ENCODE measurements at regions not wholly inside any gene's neighbourhood (a gene's known extent, or its start where the extent isn't known, plus 50 kb on each side); places are given as distances from the start of the nearest gene placed in this dataset.
"Not testable (repeated sequence)": the region's sequence is repeated elsewhere in the genome, so short reads cannot be mapped to it uniquely, and the experiment has no call there.

DNA sequence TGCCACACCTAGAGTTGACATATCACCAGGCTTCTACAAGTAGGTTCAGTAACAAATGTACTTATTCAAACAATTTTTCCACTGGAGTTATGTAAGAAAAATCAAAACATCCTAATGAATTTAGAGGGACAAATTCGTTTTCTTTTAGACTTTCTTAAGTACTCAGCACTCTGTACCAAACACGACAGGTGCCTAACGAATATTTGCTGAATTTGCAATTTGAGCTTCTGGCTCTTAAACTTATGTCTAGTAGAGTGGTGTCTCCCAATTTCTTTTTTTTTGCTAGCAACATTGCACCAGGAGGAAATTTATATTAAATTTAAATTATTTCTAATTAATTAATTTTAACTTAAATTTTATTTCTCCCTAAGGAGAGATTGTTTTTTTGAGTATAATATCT, 397.0 kb downstream of the CNTN3 start:
- Histone ChIP-seq H3K36me3 (ENCODE audit: control insufficient read depth, low read length) (no peaks in the 10 kb centered on the region), H3K27ac (ENCODE audit: low read depth, low read length) (no peak overlapping the region), H3K27me3 (ENCODE audit: control insufficient read depth, low read length) (no peaks in the 10 kb centered on the region), H3K4me3 (ENCODE audit: low read length) (no peak overlapping the region), H3K4me1 (ENCODE audit: control insufficient read depth, low read length) (no peaks in the 10 kb centered on the region), H3F3A (ENCODE audit: control insufficient read depth, insufficient read depth) (no peaks in the 10 kb centered on the region), H3K9me3 (ENCODE audit: control insufficient read depth, insufficient read depth, low read length) (no peaks in the 10 kb centered on the region), H3K9me2 (replicated peaks; ENCODE audit: control insufficient read depth, low read length) (no peaks in the 10 kb centered on the region), H3K4me2 (ENCODE audit: low read length) (no peak overlapping the region), H3K79me2 (ENCODE audit: control insufficient read depth, low read length) (no peaks in the 10 kb centered on the region), H4K20me1 (ENCODE audit: control insufficient read depth, insufficient read depth, low read depth, low read length) (no peaks in the 10 kb centered on the region)
- TF ChIP-seq EZH2phosphoT487 (IDR thresholded peaks at IDR 0.05; ENCODE audit: borderline replicate concordance, low read length): no peak
- TF ChIP-seq, protein P1, sequence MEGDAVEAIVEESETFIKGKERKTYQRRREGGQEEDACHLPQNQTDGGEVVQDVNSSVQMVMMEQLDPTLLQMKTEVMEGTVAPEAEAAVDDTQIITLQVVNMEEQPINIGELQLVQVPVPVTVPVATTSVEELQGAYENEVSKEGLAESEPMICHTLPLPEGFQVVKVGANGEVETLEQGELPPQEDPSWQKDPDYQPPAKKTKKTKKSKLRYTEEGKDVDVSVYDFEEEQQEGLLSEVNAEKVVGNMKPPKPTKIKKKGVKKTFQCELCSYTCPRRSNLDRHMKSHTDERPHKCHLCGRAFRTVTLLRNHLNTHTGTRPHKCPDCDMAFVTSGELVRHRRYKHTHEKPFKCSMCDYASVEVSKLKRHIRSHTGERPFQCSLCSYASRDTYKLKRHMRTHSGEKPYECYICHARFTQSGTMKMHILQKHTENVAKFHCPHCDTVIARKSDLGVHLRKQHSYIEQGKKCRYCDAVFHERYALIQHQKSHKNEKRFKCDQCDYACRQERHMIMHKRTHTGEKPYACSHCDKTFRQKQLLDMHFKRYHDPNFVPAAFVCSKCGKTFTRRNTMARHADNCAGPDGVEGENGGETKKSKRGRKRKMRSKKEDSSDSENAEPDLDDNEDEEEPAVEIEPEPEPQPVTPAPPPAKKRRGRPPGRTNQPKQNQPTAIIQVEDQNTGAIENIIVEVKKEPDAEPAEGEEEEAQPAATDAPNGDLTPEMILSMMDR (IDR thresholded peaks at IDR 0.05; ENCODE audit: low read depth, low read length, poor library complexity, severe bottlenecking): no peak

DNA sequence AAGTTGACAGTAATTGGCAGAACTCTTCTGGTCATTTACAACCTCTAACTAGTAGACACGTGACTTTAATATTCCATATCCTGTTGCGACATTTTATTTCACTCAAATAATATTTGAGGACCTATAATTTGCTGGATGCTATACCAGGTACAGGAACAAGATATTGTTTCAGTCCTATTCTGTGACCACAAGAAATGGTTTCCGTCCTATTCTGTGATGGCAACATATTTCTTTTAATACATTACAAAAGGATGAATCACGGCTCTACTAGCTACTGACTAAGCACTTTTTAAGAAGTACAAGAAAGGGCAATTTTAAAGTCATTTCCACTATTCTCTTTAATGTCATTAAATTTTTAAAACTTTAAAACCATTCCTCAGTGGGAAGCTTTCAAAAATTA, 400.2 kb downstream of the CNTN3 start:
- H3K27ac ChIP-seq (ENCODE audit: low read depth, low read length): no peak overlapping the region
- H3K9me3 ChIP-seq (ENCODE audit: control insufficient read depth, insufficient read depth, low read length): no peaks in the 10 kb centered on the region
- H4K20me1 ChIP-seq (ENCODE audit: control insufficient read depth, insufficient read depth, low read depth, low read length): no peaks in the 10 kb centered on the region
- no peaks in the 10 kb centered on the region for H3K36me3 ChIP-seq (ENCODE audit: control insufficient read depth, low read length)
- no peak for TF ChIP-seq EZH2phosphoT487 (IDR thresholded peaks at IDR 0.05; ENCODE audit: borderline replicate concordance, low read length)
- TF ChIP-seq, protein P1 (IDR thresholded peaks at IDR 0.05; ENCODE audit: low read depth, low read length, poor library complexity, severe bottlenecking): no peak
- no peaks in the 10 kb centered on the region for H3K9me2 ChIP-seq (replicated peaks; ENCODE audit: control insufficient read depth, low read length)
- H3F3A ChIP-seq (ENCODE audit: control insufficient read depth, insufficient read depth): no peaks in the 10 kb centered on the region
- no peak overlapping the region for H3K4me2 ChIP-seq (ENCODE audit: low read length)
- H3K79me2 ChIP-seq (ENCODE audit: control insufficient read depth, low read length): no peaks in the 10 kb centered on the region
- H3K27me3 ChIP-seq (ENCODE audit: control insufficient read depth, low read length): no peaks in the 10 kb centered on the region
- no peak overlapping the region for H3K4me3 ChIP-seq (ENCODE audit: low read length)
- no peaks in the 10 kb centered on the region for H3K4me1 ChIP-seq (ENCODE audit: control insufficient read depth, low read length)

- no peaks in the 10 kb centered on the region for H3K27me3 ChIP-seq (ENCODE audit: control insufficient read depth, low read length)
- H3K79me2 ChIP-seq (ENCODE audit: control insufficient read depth, low read length): no peaks in the 10 kb centered on the region
- H3K4me3 ChIP-seq (ENCODE audit: low read length): no peak overlapping the region
- H4K20me1 ChIP-seq (ENCODE audit: control insufficient read depth, insufficient read depth, low read depth, low read length): no peaks in the 10 kb centered on the region
- no peak overlapping the region for H3K4me2 ChIP-seq (ENCODE audit: low read length)
- H3K9me3 ChIP-seq (ENCODE audit: control insufficient read depth, insufficient read depth, low read length): no peaks in the 10 kb centered on the region
- no peaks in the 10 kb centered on the region for H3K4me1 ChIP-seq (ENCODE audit: control insufficient read depth, low read length)
- no peaks in the 10 kb centered on the region for H3F3A ChIP-seq (ENCODE audit: control insufficient read depth, insufficient read depth)
- no peaks in the 10 kb centered on the region for H3K9me2 ChIP-seq (replicated peaks; ENCODE audit: control insufficient read depth, low read length)
- H3K27ac ChIP-seq (ENCODE audit: low read depth, low read length): no peak overlapping the region
- H3K36me3 ChIP-seq (ENCODE audit: control insufficient read depth, low read length): no peaks in the 10 kb centered on the region
- TF ChIP-seq EZH2phosphoT487 (IDR thresholded peaks at IDR 0.05; ENCODE audit: borderline replicate concordance, low read length): no peak
- TF ChIP-seq, protein P1 (IDR thresholded peaks at IDR 0.05; ENCODE audit: low read depth, low read length, poor library complexity, severe bottlenecking): no peak
Observed at GRCh38 chr3:74210739-74211138, 403.7 kb downstream of the CNTN3 start.

DNA sequence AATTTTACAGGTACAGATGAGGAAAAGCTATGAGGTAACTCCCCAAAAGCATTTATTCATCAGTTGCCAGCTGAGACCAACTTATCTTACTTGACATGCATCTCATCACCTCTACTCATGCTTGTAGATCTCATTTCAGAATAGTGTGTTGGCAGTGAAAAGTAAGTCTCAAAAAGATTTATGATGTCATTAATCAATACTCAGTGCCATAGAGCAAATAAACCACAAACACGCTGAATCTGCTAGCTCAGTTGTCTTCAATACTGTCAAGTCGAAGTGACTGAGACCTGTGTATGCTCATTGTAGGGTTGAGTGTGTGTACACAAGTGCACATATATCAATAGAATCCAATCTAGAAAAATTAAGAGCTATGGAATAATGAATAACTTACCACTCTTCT, 413.5 kb downstream of the CNTN3 start:
- no peaks in the 10 kb centered on the region for H3K4me1 ChIP-seq (ENCODE audit: control insufficient read depth, low read length)
- H3K27ac ChIP-seq (ENCODE audit: low read depth, low read length): no peak overlapping the region
- H3K27me3 ChIP-seq (ENCODE audit: control insufficient read depth, low read length): no peaks in the 10 kb centered on the region
- no peaks in the 10 kb centered on the region for H4K20me1 ChIP-seq (ENCODE audit: control insufficient read depth, insufficient read depth, low read depth, low read length)
- no peaks in the 10 kb centered on the region for H3K79me2 ChIP-seq (ENCODE audit: control insufficient read depth, low read length)
- no peak overlapping the region for H3K4me3 ChIP-seq (ENCODE audit: low read length)
- no peaks in the 10 kb centered on the region for H3K9me2 ChIP-seq (replicated peaks; ENCODE audit: control insufficient read depth, low read length)
- no peaks in the 10 kb centered on the region for H3K9me3 ChIP-seq (ENCODE audit: control insufficient read depth, insufficient read depth, low read length)
- TF ChIP-seq, protein P1 (IDR thresholded peaks at IDR 0.05; ENCODE audit: low read depth, low read length, poor library complexity, severe bottlenecking): no peak
- TF ChIP-seq EZH2phosphoT487 (IDR thresholded peaks at IDR 0.05; ENCODE audit: borderline replicate concordance, low read length): no peak
- H3K36me3 ChIP-seq (ENCODE audit: control insufficient read depth, low read length): no peaks in the 10 kb centered on the region
- H3F3A ChIP-seq (ENCODE audit: control insufficient read depth, insufficient read depth): no peaks in the 10 kb centered on the region
- H3K4me2 ChIP-seq (ENCODE audit: low read length): no peak overlapping the region

GRCh38 chr3:74178664-74179063, 435.8 kb downstream of the CNTN3 start:
- not testable (repeated sequence) for H3K36me3 ChIP-seq (ENCODE audit: control insufficient read depth, low read length); H3K9me3 ChIP-seq (ENCODE audit: control insufficient read depth, insufficient read depth, low read length); H4K20me1 ChIP-seq (ENCODE audit: control insufficient read depth, insufficient read depth, low read depth, low read length); H3K4me3 ChIP-seq (ENCODE audit: low read length); H3K27ac ChIP-seq (ENCODE audit: low read depth, low read length); H3K4me1 ChIP-seq (ENCODE audit: control insufficient read depth, low read length); H3K27me3 ChIP-seq (ENCODE audit: control insufficient read depth, low read length); H3F3A ChIP-seq (ENCODE audit: control insufficient read depth, insufficient read depth); H3K9me2 ChIP-seq (replicated peaks; ENCODE audit: control insufficient read depth, low read length); H3K4me2 ChIP-seq (ENCODE audit: low read length); H3K79me2 ChIP-seq (ENCODE audit: control insufficient read depth, low read length)
